ENCODE measurements at regions not wholly inside any gene's neighbourhood (a gene's known extent, or its start where the extent isn't known, plus 50 kb on each side); places are given as distances from the start of the nearest gene placed in this dataset.

- DNase-seq (ENCODE audit: low spot score), result no peak
- Mint-ChIP-seq H3K4me3 (no peak overlapping the region), H3K36me3 (no peaks in the 10 kb centered on the region), H3K9me3 (no peaks in the 10 kb centered on the region), H3K27ac (no peak overlapping the region), H3K27me3 (ENCODE audit: low read depth) (no peaks in the 10 kb centered on the region), H3K4me1 (no peaks in the 10 kb centered on the region)
- POLR2A ChIA-PET, result no interaction called here
- ATAC-seq, result no peak
- TF ChIP-seq GABPB1 (CRISPR knock-in tag; IDR thresholded peaks at IDR 0.05) (no peak), FOXP1 (CRISPR knock-in tag; IDR thresholded peaks at IDR 0.05; ENCODE audit: borderline replicate concordance) (no peak), ZBTB21 (CRISPR knock-in tag; IDR thresholded peaks at IDR 0.05; ENCODE audit: borderline replicate concordance) (no peak), EMX1 (CRISPR knock-in tag; IDR thresholded peaks at IDR 0.05) (no peak), ARID4B (CRISPR knock-in tag; IDR thresholded peaks at IDR 0.05; ENCODE audit: borderline replicate concordance) (no peak), TEAD1 (CRISPR knock-in tag; IDR thresholded peaks at IDR 0.05) (no peak), IRF1 (CRISPR knock-in tag; IDR thresholded peaks at IDR 0.05) (no peak), NFATC4 (CRISPR knock-in tag; IDR thresholded peaks at IDR 0.05) (no peak), ZNF396 (CRISPR knock-in tag; IDR thresholded peaks at IDR 0.05; ENCODE audit: borderline replicate concordance) (no peak), ZNF121 (CRISPR knock-in tag; IDR thresholded peaks at IDR 0.05) (no peak)
- TF ChIP-seq, protein P1, sequence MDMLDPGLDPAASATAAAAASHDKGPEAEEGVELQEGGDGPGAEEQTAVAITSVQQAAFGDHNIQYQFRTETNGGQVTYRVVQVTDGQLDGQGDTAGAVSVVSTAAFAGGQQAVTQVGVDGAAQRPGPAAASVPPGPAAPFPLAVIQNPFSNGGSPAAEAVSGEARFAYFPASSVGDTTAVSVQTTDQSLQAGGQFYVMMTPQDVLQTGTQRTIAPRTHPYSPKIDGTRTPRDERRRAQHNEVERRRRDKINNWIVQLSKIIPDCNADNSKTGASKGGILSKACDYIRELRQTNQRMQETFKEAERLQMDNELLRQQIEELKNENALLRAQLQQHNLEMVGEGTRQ (CRISPR knock-in tag; IDR thresholded peaks at IDR 0.05), result no peak
- TF ChIP-seq, protein P2, sequence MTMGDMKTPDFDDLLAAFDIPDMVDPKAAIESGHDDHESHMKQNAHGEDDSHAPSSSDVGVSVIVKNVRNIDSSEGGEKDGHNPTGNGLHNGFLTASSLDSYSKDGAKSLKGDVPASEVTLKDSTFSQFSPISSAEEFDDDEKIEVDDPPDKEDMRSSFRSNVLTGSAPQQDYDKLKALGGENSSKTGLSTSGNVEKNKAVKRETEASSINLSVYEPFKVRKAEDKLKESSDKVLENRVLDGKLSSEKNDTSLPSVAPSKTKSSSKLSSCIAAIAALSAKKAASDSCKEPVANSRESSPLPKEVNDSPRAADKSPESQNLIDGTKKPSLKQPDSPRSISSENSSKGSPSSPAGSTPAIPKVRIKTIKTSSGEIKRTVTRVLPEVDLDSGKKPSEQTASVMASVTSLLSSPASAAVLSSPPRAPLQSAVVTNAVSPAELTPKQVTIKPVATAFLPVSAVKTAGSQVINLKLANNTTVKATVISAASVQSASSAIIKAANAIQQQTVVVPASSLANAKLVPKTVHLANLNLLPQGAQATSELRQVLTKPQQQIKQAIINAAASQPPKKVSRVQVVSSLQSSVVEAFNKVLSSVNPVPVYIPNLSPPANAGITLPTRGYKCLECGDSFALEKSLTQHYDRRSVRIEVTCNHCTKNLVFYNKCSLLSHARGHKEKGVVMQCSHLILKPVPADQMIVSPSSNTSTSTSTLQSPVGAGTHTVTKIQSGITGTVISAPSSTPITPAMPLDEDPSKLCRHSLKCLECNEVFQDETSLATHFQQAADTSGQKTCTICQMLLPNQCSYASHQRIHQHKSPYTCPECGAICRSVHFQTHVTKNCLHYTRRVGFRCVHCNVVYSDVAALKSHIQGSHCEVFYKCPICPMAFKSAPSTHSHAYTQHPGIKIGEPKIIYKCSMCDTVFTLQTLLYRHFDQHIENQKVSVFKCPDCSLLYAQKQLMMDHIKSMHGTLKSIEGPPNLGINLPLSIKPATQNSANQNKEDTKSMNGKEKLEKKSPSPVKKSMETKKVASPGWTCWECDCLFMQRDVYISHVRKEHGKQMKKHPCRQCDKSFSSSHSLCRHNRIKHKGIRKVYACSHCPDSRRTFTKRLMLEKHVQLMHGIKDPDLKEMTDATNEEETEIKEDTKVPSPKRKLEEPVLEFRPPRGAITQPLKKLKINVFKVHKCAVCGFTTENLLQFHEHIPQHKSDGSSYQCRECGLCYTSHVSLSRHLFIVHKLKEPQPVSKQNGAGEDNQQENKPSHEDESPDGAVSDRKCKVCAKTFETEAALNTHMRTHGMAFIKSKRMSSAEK (CRISPR knock-in tag; IDR thresholded peaks at IDR 0.05; ENCODE audit: borderline replicate concordance), result no peak
- TF ChIP-seq, protein P3, sequence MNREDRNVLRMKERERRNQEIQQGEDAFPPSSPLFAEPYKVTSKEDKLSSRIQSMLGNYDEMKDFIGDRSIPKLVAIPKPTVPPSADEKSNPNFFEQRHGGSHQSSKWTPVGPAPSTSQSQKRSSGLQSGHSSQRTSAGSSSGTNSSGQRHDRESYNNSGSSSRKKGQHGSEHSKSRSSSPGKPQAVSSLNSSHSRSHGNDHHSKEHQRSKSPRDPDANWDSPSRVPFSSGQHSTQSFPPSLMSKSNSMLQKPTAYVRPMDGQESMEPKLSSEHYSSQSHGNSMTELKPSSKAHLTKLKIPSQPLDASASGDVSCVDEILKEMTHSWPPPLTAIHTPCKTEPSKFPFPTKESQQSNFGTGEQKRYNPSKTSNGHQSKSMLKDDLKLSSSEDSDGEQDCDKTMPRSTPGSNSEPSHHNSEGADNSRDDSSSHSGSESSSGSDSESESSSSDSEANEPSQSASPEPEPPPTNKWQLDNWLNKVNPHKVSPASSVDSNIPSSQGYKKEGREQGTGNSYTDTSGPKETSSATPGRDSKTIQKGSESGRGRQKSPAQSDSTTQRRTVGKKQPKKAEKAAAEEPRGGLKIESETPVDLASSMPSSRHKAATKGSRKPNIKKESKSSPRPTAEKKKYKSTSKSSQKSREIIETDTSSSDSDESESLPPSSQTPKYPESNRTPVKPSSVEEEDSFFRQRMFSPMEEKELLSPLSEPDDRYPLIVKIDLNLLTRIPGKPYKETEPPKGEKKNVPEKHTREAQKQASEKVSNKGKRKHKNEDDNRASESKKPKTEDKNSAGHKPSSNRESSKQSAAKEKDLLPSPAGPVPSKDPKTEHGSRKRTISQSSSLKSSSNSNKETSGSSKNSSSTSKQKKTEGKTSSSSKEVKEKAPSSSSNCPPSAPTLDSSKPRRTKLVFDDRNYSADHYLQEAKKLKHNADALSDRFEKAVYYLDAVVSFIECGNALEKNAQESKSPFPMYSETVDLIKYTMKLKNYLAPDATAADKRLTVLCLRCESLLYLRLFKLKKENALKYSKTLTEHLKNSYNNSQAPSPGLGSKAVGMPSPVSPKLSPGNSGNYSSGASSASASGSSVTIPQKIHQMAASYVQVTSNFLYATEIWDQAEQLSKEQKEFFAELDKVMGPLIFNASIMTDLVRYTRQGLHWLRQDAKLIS (CRISPR knock-in tag; IDR thresholded peaks at IDR 0.05; ENCODE audit: borderline replicate concordance), result no peak
- TF ChIP-seq, protein P4, sequence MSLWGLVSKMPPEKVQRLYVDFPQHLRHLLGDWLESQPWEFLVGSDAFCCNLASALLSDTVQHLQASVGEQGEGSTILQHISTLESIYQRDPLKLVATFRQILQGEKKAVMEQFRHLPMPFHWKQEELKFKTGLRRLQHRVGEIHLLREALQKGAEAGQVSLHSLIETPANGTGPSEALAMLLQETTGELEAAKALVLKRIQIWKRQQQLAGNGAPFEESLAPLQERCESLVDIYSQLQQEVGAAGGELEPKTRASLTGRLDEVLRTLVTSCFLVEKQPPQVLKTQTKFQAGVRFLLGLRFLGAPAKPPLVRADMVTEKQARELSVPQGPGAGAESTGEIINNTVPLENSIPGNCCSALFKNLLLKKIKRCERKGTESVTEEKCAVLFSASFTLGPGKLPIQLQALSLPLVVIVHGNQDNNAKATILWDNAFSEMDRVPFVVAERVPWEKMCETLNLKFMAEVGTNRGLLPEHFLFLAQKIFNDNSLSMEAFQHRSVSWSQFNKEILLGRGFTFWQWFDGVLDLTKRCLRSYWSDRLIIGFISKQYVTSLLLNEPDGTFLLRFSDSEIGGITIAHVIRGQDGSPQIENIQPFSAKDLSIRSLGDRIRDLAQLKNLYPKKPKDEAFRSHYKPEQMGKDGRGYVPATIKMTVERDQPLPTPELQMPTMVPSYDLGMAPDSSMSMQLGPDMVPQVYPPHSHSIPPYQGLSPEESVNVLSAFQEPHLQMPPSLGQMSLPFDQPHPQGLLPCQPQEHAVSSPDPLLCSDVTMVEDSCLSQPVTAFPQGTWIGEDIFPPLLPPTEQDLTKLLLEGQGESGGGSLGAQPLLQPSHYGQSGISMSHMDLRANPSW (CRISPR knock-in tag; conservative IDR thresholded peaks at IDR 0.05; ENCODE audit: low read depth), result no peak
- CTCF ChIA-PET, result no interaction called here
Observed at GRCh38 chr12:25853316-25854095, 105.0 kb upstream of the RASSF8 start.
